Memory B cell (primary cell): ENCODE measurements at regions not wholly inside any gene's neighbourhood (a gene's known extent, or its start where the extent isn't known, plus 50 kb on each side); places are given as distances from the start of the nearest gene placed in this dataset.
A peak's percentile ranks its signal among the peaks of the same experiment; 100 is the strongest.

ENCODE experiments used
- ATAC-seq: fragments of 150-1000 bp; cut with Tn5 transposase; 2 replicates; pipeline ENCODE4 v1.10.0; 2021; ENCODE audit warnings: low read depth, mild to moderate bottlenecking, moderate library complexity
- DNase-seq, 2 donors: peaks; one replicate each; pipeline ENCODE4 v3.0.0; 2022; ENCODE audit warnings: low spot score in 2 of 2
- H3K27ac Mint-ChIP-seq: one replicate; pipeline ENCODE4 v1.8.0; 2022; ENCODE audit warnings: mild to moderate bottlenecking, moderate library complexity, mixed read lengths
- H3K27me3 Mint-ChIP-seq: one replicate; pipeline ENCODE4 v1.8.0; 2022; ENCODE audit warnings: mixed read lengths
- H3K36me3 Mint-ChIP-seq: one replicate; pipeline ENCODE4 v1.8.0; 2022; ENCODE audit warnings: mild to moderate bottlenecking, mixed read lengths
- H3K4me1 Mint-ChIP-seq: one replicate; pipeline ENCODE4 v1.8.0; 2022; ENCODE audit warnings: mixed read lengths
- H3K4me3 Mint-ChIP-seq: one replicate; pipeline ENCODE4 v1.8.0; 2022; ENCODE audit warnings: mild to moderate bottlenecking, moderate library complexity, mixed read lengths
- H3K9me3 Mint-ChIP-seq: one replicate; pipeline ENCODE4 v1.8.0; 2022; ENCODE audit warnings: mixed read lengths

DNA sequence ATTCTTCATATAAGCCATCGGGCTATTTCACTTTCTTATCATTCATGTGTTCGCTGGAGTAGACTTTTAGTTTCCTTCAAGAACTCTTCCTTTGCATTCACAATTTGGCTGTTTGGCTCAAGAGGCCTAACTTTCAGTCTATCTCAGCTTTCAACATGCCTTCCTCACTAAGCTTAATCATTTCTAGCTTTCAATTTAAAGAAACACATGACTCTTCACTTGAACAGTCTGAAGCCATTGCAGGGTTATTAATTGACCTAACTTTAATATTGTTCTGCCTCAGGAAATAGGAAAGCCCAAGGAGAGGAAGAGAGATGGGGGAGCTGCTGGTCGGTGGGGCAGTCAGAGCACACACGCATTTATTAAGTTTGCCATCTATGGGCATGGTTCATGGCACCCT is 158.1 kb downstream of the SUCLA2 start:
- Mint-ChIP-seq H3K27ac (no peak overlapping the region), H3K4me3 (no peak overlapping the region), H3K27me3 (peaks cover 2% of the 10 kb centered on the region), H3K4me1 (no peaks in the 10 kb centered on the region), H3K36me3 (no peaks in the 10 kb centered on the region), H3K9me3 (no peaks in the 10 kb centered on the region)
- no peak for ATAC-seq
- no peak for DNase-seq

- DNase-seq, result no peak
- Mint-ChIP-seq H3K36me3 (no peaks in the 10 kb centered on the region), H3K4me3 (no peak overlapping the region), H3K27ac (no peak overlapping the region), H3K9me3 (no peaks in the 10 kb centered on the region), H3K27me3 (peaks cover 2% of the 10 kb centered on the region), H3K4me1 (no peaks in the 10 kb centered on the region)
- no peak for ATAC-seq
These were observed 159.9 kb downstream of the SUCLA2 start for GRCh38 chr13:47841151-47841550.

GRCh38 chr13:47837906-47838305 is 163.2 kb downstream of the SUCLA2 start:
- Mint-ChIP-seq H3K9me3 (no peaks in the 10 kb centered on the region), H3K4me1 (no peaks in the 10 kb centered on the region), H3K27ac (no peak overlapping the region), H3K36me3 (no peaks in the 10 kb centered on the region), H3K27me3 (peaks cover 4% of the 10 kb centered on the region), H3K4me3 (no peak overlapping the region)
- ATAC-seq, result no peak
- DNase-seq, result no peak

DNA sequence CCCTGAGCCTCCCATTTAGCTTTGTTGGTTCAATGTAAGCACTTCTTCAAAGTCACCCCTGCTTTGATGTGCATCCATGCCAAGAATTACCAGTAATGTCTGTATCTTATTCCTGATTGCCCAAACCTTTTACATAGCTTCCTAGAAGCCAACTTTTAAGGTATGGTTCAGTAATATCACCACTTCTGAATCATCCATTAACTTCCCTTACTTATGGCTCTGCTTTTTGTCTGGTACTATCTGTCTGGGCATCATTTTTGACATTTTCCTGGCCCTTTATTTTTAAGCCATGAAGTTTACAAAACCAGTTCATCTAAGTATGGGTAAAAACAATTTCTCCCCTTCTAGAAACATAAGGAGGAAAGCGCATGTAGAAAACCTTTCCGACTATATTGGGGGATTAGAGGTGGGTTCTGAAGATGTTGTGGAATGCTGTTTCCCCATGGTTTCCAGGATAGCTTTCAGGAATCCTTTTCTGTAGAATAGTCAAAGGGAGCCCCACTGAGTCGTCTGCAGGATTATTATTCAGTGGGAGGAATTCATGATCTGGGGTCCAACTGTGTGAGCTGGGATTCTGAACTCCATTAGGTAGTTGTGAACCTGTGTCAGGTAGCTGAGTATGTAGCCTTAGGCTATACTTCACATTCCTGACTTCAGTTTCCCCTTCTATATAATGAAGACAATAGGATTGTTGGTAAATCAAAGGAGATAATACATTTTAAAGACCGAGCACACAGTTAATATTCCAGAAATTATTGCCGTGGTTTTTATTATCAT is 163.8 kb downstream of the SUCLA2 start:
- Mint-ChIP-seq H3K27me3 (peaks cover 4% of the 10 kb centered on the region), H3K4me3 (peak overlapping the region; percentile 1), H3K4me1 (no peaks in the 10 kb centered on the region), H3K9me3 (no peaks in the 10 kb centered on the region), H3K27ac (no peak overlapping the region), H3K36me3 (no peaks in the 10 kb centered on the region)
- DNase-seq (no peak), ATAC-seq (no peak)

GRCh38 chr13:47835470-47836228 is 165.4 kb downstream of the SUCLA2 start:
- Mint-ChIP-seq H3K4me1 (no peaks in the 10 kb centered on the region), H3K27ac (peak overlapping the region; percentile 51), H3K27me3 (peaks cover 2% of the 10 kb centered on the region), H3K4me3 (peak overlapping the region; percentile 62), H3K9me3 (no peaks in the 10 kb centered on the region), H3K36me3 (no peaks in the 10 kb centered on the region)
- ATAC-seq, result peak; percentile 21
- no peak for DNase-seq

GRCh38 chr13:47832458-47832972 is 168.6 kb downstream of the SUCLA2 start:
- no peaks in the 10 kb centered on the region for H3K36me3 Mint-ChIP-seq
- ATAC-seq, result no peak
- DNase-seq, result no peak
- H3K4me3 Mint-ChIP-seq, result no peak overlapping the region
- no peaks in the 10 kb centered on the region for H3K9me3 Mint-ChIP-seq
- H3K27ac Mint-ChIP-seq, result no peak overlapping the region
- H3K27me3 Mint-ChIP-seq, result peaks cover 2% of the 10 kb centered on the region
- no peaks in the 10 kb centered on the region for H3K4me1 Mint-ChIP-seq

- no peaks in the 10 kb centered on the region for H3K9me3 Mint-ChIP-seq
- no peaks in the 10 kb centered on the region for H3K4me1 Mint-ChIP-seq
- no peak overlapping the region for H3K27ac Mint-ChIP-seq
- H3K27me3 Mint-ChIP-seq, result peaks cover 2% of the 10 kb centered on the region
- DNase-seq (no peak), ATAC-seq (no peak)
- H3K4me3 Mint-ChIP-seq, result no peak overlapping the region
- H3K36me3 Mint-ChIP-seq, result no peaks in the 10 kb centered on the region
These were observed 169.8 kb downstream of the SUCLA2 start for GRCh38 chr13:47831265-47831664.

- Mint-ChIP-seq H3K9me3 (peaks cover 7% of the 10 kb centered on the region), H3K27me3 (peaks cover 2% of the 10 kb centered on the region), H3K4me1 (no peaks in the 10 kb centered on the region), H3K36me3 (peaks cover 5% of the 10 kb centered on the region), H3K4me3 (no peak overlapping the region), H3K27ac (no peak overlapping the region)
- DNase-seq (no peak), ATAC-seq (no peak)
These were observed 171.4 kb downstream of the SUCLA2 start for GRCh38 chr13:47829690-47830089.

DNA sequence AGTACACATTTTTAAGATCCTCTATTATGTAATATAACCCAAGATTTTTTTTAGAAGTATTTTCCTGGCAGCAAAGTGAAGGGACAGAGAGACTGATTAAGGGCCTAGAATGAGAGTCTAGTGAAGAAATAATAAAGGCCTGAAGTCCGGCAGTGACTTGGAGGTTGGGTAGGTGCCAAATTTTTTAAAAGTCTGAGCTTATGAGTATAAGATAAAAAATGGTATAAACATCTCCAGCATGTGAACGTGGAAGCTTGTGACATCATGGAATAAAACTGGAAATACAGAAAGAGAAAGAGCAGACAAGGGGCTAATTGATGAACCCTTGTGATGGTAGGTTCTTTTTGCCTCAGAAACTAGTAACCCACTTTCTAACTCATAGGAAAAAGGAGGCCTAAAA is 174.6 kb downstream of the SUCLA2 start:
- Mint-ChIP-seq H3K36me3 (peaks cover 5% of the 10 kb centered on the region), H3K27me3 (peaks cover 2% of the 10 kb centered on the region), H3K4me1 (no peaks in the 10 kb centered on the region), H3K9me3 (peaks cover 11% of the 10 kb centered on the region), H3K27ac (no peak overlapping the region), H3K4me3 (no peak overlapping the region)
- DNase-seq, result no peak
- no peak for ATAC-seq

DNA sequence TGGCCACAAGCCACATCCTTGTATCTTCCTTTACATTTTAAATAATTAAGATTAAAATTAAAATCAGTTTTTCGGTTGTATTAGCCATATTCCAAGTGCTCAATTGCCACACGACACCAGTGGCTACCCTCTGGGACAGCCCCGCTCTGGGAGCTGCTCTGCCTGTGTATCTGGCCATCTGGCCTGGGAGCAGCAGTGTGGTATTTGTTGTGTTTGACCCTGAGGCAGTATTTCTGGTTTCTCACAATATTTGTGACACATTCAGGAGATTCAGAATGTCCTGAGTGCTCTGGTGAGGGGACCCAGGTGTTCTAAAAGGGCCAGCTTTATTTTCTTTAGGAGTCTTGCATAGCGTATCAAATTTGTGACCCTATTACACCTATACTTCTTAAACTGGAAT is 179.0 kb downstream of the SUCLA2 start:
- Mint-ChIP-seq H3K4me1 (no peaks in the 10 kb centered on the region), H3K27me3 (peaks cover 4% of the 10 kb centered on the region), H3K9me3 (peaks cover 11% of the 10 kb centered on the region), H3K36me3 (peaks cover 5% of the 10 kb centered on the region), H3K4me3 (no peak overlapping the region), H3K27ac (no peak overlapping the region)
- DNase-seq, result no peak
- no peak for ATAC-seq

DNA sequence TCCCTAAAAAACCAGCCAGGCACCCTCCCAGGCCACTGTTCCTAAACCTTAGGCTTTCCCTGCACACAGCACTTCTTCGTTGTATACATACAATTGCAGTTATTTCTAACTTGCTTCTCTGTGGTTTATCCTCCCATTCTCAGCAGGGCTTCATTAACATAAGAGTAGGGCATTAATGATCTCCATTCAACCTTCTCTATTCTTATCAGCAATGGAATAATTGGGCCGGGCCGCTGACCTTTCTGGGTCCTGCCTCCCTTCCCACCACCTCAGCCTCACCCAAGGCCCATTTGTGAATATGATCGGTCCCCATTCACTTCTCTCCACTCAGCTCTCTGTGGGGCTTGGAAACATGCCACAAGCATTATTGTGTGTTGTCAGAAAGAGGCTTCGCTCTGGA is 184.2 kb downstream of the SUCLA2 start:
- Mint-ChIP-seq H3K4me3 (no peak overlapping the region), H3K9me3 (no peaks in the 10 kb centered on the region), H3K27ac (no peak overlapping the region), H3K36me3 (no peaks in the 10 kb centered on the region), H3K27me3 (peaks cover 3% of the 10 kb centered on the region), H3K4me1 (no peaks in the 10 kb centered on the region)
- ATAC-seq, result no peak
- DNase-seq, result no peak

GRCh38 chr13:47813718-47814117 is 187.4 kb downstream of the SUCLA2 start:
- Mint-ChIP-seq H3K27me3 (no peaks in the 10 kb centered on the region), H3K36me3 (no peaks in the 10 kb centered on the region), H3K27ac (no peak overlapping the region), H3K9me3 (no peaks in the 10 kb centered on the region), H3K4me3 (no peak overlapping the region), H3K4me1 (no peaks in the 10 kb centered on the region)
- ATAC-seq (no peak), DNase-seq (no peak)

DNA sequence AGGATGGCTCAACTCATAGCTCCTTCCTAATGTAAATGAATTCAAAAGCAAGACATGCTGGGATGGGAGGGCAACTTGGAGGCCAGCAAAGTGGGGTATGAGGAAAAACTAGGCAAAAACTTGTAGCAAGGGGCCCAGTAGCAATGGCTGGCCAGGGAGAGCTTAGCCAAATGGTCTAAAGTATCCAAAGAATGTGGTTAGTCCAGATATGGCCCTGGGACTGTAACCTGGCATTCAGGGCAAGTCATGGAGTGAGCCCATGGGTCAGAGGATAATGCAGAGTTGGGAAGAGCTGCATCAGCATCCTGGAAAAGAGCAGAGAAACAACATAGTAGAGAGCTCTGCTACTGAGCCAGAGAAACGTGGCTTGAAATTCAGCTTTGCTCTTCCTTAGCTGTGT is 191.7 kb downstream of the SUCLA2 start:
- Mint-ChIP-seq H3K9me3 (peaks cover 2% of the 10 kb centered on the region), H3K4me3 (no peak overlapping the region), H3K36me3 (no peaks in the 10 kb centered on the region), H3K27ac (no peak overlapping the region), H3K4me1 (no peaks in the 10 kb centered on the region), H3K27me3 (no peaks in the 10 kb centered on the region)
- ATAC-seq (no peak), DNase-seq (no peak)

GRCh38 chr13:47803131-47803530 is 197.9 kb downstream of the SUCLA2 start:
- no peak for DNase-seq
- Mint-ChIP-seq H3K4me3 (no peak overlapping the region), H3K27me3 (no peaks in the 10 kb centered on the region), H3K4me1 (no peaks in the 10 kb centered on the region), H3K27ac (no peak overlapping the region), H3K9me3 (peaks cover 5% of the 10 kb centered on the region), H3K36me3 (peaks cover 3% of the 10 kb centered on the region)
- no peak for ATAC-seq
